ENCODE measurements at regions not wholly inside any gene's neighbourhood (a gene's known extent, or its start where the extent isn't known, plus 50 kb on each side); places are given as distances from the start of the nearest gene placed in this dataset.

GRCh38 chr3:21062831-21063294, 688.1 kb downstream of the ZNF385D start (continued):
- no peak for TF ChIP-seq ZNF148 (tag by site-specific recombination; IDR thresholded peaks at IDR 0.05; ENCODE audit: borderline replicate concordance)
- no peak for TF ChIP-seq ZBTB48 (tag by site-specific recombination; IDR thresholded peaks at IDR 0.05)
- no peak for TF ChIP-seq BCL6B (tag by site-specific recombination; IDR thresholded peaks at IDR 0.05)
- no peak for TF ChIP-seq ZNF292 (tag by site-specific recombination; IDR thresholded peaks at IDR 0.05; ENCODE audit: borderline replicate concordance, low read depth)
- TF ChIP-seq ZNF248 (tag by site-specific recombination; IDR thresholded peaks at IDR 0.05), result no peak
- TF ChIP-seq ZNF155 (tag by site-specific recombination; IDR thresholded peaks at IDR 0.05), result no peak
- TF ChIP-seq GLI2 (tag by site-specific recombination; IDR thresholded peaks at IDR 0.05; ENCODE audit: borderline replicate concordance, low read depth), result no peak
- TF ChIP-seq ZSCAN18 (tag by site-specific recombination; IDR thresholded peaks at IDR 0.05), result no peak
- TF ChIP-seq ZNF280C (tag by site-specific recombination; IDR thresholded peaks at IDR 0.05), result no peak
- no peak for TF ChIP-seq ZNF596 (tag by site-specific recombination; IDR thresholded peaks at IDR 0.05)
- no peak for TF ChIP-seq FEZF1 (tag by site-specific recombination; IDR thresholded peaks at IDR 0.05)

GRCh38 chr3:21059404-21059803, 691.6 kb downstream of the ZNF385D start:
- TF ChIP-seq ATF2 (tag by site-specific recombination; IDR thresholded peaks at IDR 0.05; ENCODE audit: low read depth) (no peak), SCRT1 (tag by site-specific recombination; IDR thresholded peaks at IDR 0.05; ENCODE audit: borderline replicate concordance) (no peak), ZNF626 (tag by site-specific recombination; IDR thresholded peaks at IDR 0.05) (no peak), ZXDB (tag by site-specific recombination; IDR thresholded peaks at IDR 0.05) (no peak), RBAK (tag by site-specific recombination; IDR thresholded peaks at IDR 0.05) (no peak), ZNF645 (tag by site-specific recombination; IDR thresholded peaks at IDR 0.05) (no peak), EGR2 (tag by site-specific recombination; IDR thresholded peaks at IDR 0.05; ENCODE audit: low read depth) (no peak), PATZ1 (tag by site-specific recombination; IDR thresholded peaks at IDR 0.05) (no peak), ZNF48 (tag by site-specific recombination; IDR thresholded peaks at IDR 0.05) (no peak), ZNF221 (tag by site-specific recombination; IDR thresholded peaks at IDR 0.05; ENCODE audit: borderline replicate concordance) (no peak), ZNF26 (tag by site-specific recombination; IDR thresholded peaks at IDR 0.05) (no peak)

More at GRCh38 chr3:21059404-21059803, 691.6 kb downstream of the ZNF385D start:
- ChIA-PET CTCF (no interaction called here), POLR2A (no interaction called here)
- no peaks in the 10 kb centered on the region for H3K9me3 ChIP-seq (ENCODE audit: control insufficient read depth, insufficient read depth, low read depth, low read length)
- H3K27ac ChIP-seq (ENCODE audit: extremely low read depth, low read depth, low read length), result no peak overlapping the region
- no peak overlapping the region for H3K4me3 ChIP-seq (ENCODE audit: low read depth, low read length)
- H3K36me3 ChIP-seq (ENCODE audit: control insufficient read depth in 2 of 2, insufficient read depth in 1 of 2, low read length in 2 of 2), result no peaks in the 10 kb centered on the region
- no peaks in the 10 kb centered on the region for H3K4me1 ChIP-seq (ENCODE audit: control insufficient read depth, insufficient read depth, low read length)
